NOMO-1 treated with dmso at 0.1 percent for 144 hours (cell line): ENCODE measurements at regions not wholly inside any gene's neighbourhood (a gene's known extent, or its start where the extent isn't known, plus 50 kb on each side); places are given as distances from the start of the nearest gene placed in this dataset.

Source experiments
- DNase-seq: peaks from one replicate; lab custom pipeline; 2025; ENCODE audit not compliant: unreplicated experiment; lab: John Stamatoyannopoulos, UW

DNA sequence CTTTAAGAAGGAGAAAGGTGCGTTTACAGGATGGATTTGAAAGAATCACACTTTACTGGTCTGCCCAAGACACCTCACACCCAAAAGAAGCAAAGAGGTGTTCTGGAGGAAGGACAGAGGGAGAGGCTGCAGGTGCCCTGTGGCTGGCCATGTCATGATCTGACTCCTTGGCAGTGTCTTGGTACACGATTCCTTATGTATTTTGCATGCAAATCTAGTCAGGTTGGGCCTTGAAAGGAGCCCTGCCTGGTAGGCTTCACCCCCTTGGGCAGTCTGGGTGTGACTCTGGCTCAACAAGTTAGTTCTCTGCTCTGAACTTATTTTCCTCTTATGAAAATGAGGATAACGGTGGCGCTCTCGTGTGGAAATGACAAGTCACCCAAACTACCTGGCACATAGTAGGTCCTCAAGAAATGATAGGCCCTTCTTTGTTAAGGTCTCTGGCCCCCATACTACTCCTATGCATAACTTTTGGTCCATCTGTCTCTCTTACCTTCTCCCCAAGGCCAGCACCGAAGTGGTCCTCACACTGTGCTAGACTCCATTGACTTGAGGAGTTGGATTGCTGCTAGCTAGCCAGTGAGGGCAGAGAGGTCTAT is 212.5 kb downstream of the SEMA6A start:
- no peak for DNase-seq

DNA sequence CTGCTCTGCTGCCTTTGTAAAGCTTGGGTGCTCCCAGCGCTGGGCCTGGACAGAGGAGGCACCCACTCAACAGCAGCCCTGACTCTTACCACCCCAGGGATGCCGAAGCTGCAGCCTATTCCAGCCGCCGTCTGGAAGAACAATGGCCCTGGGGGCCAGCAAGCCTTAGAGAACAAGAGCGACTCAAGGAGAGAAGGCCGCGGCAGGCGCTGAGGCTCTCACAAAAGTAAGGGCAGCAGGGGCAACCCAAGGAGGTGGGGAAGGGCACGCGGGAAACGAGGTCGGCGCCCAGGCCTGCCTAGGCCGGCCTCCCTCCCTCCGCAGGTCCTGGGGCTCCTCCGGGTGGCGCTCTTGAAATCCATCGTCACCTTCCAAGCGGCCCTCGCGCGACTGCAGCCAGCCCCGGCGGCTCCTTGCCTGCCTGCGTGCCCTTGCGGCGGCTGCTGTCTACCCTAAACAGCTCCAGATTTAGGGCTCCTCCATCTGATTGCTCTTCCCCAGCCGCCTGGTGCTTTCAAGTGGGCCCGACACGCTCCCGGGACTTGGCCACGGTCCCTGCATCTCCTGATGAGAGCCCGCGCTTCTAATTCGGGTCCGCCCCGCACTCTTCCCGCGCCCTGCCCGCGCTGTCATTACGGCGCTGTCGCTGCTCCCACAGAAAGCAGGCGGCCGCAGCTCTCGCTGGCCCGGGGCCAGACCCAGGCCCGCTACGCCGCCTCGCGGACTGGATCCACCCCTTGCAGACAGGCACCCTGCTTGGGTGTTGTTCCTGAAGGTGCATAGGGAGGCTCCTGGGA is 213.3 kb downstream of the SEMA6A start:
- DNase-seq: no peak

DNA sequence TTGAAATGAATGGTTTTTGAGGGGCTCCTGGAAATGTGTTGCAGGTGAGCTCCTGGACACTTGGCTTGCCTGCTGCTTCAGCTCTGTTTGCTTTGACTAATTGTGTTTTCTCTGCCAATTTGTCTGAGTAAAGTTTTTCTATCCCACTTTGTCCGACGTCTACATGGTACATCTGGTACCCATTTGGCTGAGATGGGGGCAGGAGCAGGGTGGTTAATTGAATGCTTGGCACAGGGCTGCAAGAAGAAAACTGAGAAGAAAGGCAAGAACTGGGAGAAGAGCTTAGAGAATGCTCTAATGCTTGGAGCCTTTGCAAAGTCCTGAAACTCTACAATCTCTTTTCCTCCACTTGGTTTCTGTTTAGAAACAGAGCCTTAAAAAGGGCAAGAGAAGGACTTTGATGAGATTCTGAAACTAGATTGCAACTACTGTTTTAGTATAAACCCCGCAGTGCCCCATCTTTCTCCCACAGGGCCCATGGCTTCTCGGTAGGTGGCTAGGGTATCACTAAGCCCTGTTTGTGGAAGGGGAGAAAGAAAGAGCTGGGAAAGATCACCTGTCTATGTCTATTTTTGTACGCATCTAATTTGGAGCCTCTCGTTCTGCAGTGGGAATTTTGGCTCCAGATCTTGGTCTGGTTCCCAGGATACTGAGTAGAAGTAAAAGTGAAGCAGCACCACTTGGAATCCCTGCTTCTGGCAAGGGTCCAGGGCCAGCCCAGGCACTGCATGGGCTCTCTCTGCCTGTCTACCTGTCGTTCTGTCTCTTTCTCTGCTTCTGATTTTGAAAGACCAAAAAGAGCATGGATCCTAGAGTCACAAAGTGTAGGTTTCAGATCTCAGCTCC is 214.4 kb downstream of the SEMA6A start:
- no peak for DNase-seq

DNA sequence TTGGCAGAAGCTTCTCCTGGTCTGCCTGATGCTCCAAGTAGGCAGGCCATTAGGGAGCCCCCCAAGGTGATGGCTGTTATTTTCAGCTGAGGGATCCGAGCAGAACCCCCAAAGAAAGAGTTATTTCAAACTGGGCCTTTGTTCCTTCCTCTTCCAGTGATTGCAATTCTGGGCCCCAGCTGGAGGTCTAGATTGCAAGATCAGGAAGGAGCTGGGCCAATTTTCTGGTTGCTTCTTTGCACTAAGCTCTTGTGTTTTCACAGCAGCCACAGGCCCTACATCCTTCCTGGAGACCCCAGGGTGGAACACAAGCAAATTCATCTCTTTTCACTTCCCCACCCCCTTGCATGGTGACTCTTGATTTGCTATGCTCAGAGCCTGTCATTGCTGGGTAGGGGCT is 215.0 kb downstream of the SEMA6A start:
- DNase-seq: peak; percentile 26

DNA sequence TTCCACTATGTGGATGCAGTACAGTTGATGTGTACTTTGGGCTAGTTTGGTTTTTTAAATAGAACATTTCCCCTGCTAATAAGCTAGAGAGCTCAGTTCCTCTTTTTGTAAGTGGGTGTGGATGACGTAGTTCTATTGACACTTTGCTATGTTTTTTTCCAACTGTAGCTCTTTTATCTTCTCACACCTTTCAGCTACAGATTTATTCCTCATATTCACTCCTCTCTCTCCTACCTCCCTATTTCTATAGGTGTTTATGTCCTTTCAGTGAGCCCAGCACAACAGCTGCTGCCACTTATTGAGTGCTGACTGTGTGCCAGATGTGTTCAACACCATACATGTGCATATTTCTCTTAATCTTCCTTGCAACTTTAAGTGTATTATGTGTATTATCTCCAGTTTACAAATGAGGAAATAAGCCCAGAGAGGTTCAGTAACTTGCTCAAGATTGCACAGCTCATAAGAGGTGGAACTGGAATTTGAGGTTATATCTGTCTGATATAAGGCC is 215.7 kb downstream of the SEMA6A start:
- peak; percentile 31 for DNase-seq

DNA sequence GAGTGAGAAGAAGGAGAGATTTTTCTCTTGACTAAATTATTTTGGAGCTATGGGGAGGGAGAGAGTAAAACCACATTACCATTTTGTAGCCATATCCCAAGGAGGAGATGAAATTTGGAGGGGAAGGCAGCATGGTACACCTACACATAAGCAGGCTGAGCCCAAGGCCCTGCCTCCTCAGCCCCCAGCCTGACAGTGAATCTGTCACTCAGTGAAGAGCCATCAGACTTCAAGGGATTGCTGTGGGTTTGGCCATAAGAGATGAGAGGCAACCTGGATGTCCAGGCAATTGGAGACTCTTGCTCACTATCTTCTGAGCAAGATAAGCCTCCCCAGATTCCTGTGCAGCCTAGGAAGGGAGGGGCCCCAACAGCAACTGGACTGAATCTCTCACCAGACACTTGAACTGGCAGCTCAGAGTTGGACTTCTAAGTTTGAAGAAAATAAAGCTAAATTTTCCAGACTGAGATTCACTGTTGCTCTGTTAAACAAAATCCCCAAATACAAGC is 216.6 kb downstream of the SEMA6A start:
- no peak for DNase-seq

DNA sequence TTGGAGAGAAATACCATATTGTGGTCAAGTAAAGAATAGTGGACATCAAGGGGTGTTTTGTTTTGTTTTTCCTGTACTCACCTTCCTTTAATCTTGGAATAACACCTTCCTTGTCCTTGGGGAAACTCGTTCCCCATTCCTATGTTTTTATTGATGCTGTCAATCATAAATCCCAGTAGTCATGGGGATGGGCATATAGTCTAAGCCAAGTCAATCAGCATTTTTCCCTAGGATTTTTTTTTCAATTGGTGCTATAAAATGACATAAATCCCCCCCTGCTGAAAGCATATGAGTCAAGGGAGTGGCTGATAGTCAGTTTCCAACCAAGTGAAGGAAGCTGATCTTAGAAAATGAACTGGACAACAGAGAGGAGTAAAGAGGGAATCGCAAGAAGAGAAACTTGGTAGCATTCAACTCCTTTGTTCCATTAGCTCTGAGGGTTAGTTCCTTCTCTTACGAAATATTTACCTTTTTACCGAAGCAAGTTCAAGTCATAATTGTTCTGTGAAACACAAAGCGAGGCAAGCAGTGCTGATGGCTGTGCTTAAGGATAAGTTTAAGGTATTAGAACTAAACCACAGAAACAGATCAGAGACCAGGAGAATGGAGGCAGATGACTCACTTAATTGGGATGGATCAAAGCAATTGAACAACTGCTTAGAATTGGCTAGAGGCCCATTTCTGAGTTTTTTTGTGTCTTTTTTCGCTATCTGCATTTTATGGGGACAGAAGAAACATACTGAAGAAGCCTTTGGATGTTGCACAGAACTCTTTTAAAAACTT is 218.6 kb downstream of the SEMA6A start:
- no peak for DNase-seq

DNA sequence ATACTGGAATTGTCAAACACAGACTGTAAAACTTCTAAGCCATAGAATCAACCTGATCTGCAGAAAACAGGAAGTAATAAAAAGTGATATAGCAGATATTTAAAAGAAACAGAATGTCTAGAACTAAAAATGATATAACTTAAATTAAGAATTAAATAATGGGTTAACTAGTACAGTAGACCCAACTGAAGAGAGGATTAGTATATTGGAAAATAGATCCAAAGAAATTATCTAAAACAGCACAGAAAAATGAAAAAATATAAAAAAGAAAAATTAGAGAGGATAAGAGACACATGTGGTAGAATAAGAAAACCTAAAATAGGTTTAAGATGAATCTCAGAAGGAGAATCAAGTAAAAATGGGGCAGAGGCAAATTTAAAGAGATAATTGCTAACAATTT is 219.9 kb downstream of the SEMA6A start:
- no peak for DNase-seq

DNA sequence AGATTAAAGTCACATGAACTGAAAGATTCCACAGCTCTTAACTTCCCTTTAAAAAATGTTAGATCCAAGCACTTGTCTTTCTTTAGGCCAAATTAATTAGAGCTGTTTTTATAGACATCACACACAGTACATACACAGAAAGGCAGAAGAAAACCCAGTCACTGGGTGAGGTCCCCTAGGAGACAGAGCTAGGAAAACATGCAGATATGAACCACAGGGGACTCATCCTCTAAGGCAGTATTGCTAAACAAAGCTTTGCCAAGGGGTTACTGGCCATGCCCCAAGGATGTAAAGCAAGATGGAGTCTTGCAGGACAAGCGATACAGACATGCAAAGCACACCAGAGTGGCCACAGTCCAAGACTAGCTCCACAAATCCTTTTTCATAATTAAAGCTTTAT is 227.0 kb downstream of the SEMA6A start:
- no peak for DNase-seq

DNA sequence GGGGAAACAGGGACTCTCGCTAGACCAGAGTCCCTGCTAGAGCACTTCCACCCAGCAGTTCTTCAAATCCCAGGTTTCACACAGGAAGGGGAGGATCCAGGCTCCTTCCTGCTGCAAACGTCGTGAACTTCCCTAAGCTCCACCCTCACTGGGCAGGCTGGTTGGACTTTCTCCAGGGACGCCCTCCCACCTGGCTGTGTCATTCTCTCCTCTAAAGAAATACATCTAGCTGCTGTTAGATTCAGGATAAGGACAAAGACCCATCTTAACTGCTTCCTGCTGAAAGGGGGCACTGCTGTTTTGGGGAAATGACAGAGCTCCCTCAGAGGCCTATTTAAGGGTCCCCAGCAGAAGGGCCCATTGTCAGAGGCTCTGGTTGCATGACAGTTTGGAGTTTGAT is 230.7 kb downstream of the SEMA6A start:
- no peak for DNase-seq
